ENCODE measurements at regions not wholly inside any gene's neighbourhood (a gene's known extent, or its start where the extent isn't known, plus 50 kb on each side); places are given as distances from the start of the nearest gene placed in this dataset.

GRCh38 chr7:98462911-98463633 lies 62.2 kb upstream of the BAIAP2L1 start:
- DNase-seq: no peak

GRCh38 chr7:98460902-98461301 lies 60.0 kb upstream of the BAIAP2L1 start:
- no peak for DNase-seq

- no peak for DNase-seq
Measured at GRCh38 chr7:98459529-98459928, 58.6 kb upstream of the BAIAP2L1 start.

- DNase-seq: no peak
Measured at GRCh38 chr7:98458090-98458875, 57.4 kb upstream of the BAIAP2L1 start.

GRCh38 chr7:98456866-98457265 lies 56.0 kb upstream of the BAIAP2L1 start:
- DNase-seq: no peak

- DNase-seq: no peak
Measured at GRCh38 chr7:98452791-98453190, 51.9 kb upstream of the BAIAP2L1 start.
